Stimulated activated naive B cell treated with anti-CD40 and anti-IgM and Interleukin-4, amounts not matched to agents 10 μg/mL and 1 μg/mL and 100 μg/mL, for 72 hours (primary cell): ENCODE measurements at regions not wholly inside any gene's neighbourhood (a gene's known extent, or its start where the extent isn't known, plus 50 kb on each side); places are given as distances from the start of the nearest gene placed in this dataset.
"Not testable (repeated sequence)": the region's sequence is repeated elsewhere in the genome, so short reads cannot be mapped to it uniquely, and the experiment has no call there.

Source experiments
- ATAC-seq, 2 donors: fragments of 150-1000 bp; cut with Tn5 transposase; replicated peaks; 2 replicates each; pipeline ENCODE4 v1.10.0; 2021; ENCODE audit warnings: moderate library complexity in 1 of 2
- DNase-seq: peaks from one replicate; pipeline ENCODE4 v3.0.0; 2021
- H3K27ac Mint-ChIP-seq: one replicate; pipeline ENCODE4 v1.8.0; 2022; ENCODE audit warnings: mild to moderate bottlenecking, mixed read lengths
- H3K27me3 Mint-ChIP-seq, 2 donors: one replicate each; pipeline ENCODE4 v1.8.0; 2022; ENCODE audit warnings: mixed read lengths in 2 of 2
- H3K36me3 Mint-ChIP-seq, 2 donors: one replicate each; pipeline ENCODE4 v1.8.0; 2022; ENCODE audit warnings: mixed read lengths in 2 of 2, mild to moderate bottlenecking in 1 of 2
- H3K4me1 Mint-ChIP-seq, 2 donors: one replicate each; pipeline ENCODE4 v1.8.0; 2022; ENCODE audit warnings: mixed read lengths in 2 of 2, mild to moderate bottlenecking in 1 of 2
- H3K4me3 Mint-ChIP-seq, 2 donors: one replicate each; pipeline ENCODE4 v1.8.0; 2022; ENCODE audit warnings: mild to moderate bottlenecking in 2 of 2, mixed read lengths in 2 of 2, moderate library complexity in 1 of 2
- H3K9me3 Mint-ChIP-seq, 2 donors: one replicate each; pipeline ENCODE4 v1.8.0; 2022; ENCODE audit warnings: mixed read lengths in 2 of 2, mild to moderate bottlenecking in 1 of 2

DNA sequence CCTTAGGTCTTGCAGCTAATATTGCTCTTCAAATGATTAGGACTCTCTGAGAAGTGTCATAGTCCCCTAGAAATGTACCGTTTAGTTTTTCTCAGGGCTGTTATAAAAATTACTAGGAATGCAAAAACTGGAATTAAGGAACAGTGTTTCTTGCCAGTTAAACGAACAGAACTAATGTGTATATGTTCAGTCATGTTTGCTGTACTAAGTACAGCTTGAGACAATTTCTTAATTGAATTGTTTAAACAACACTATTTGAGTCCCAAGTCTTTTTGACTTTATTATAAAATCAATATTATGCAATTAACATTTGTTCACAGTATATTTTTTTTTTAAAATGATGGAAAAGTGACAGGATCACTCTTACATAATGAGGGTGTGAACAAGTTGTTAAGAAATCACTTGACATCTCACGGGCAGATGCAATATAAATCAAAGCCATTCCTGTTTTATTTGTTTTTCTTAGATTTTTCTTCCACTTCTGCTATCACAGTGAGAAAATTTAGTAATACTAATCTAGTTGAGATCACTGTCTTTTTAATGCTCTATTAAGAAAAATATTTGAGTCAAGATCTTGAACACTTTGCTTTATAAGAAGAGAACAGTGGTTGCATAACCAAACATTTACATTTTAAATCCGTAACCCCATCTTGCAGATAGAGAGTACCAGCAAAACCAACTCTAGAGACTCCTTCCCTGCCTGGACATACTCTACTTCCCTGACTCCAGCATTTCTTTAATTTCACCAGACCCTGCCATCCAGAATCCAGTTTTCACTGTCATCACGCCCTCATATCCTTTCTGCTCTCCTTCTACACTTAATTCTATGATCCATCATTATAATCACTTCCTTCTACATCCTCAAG, 140.7 kb upstream of the KITLG start:
- Mint-ChIP-seq H3K4me3 (no peak overlapping the region), H3K36me3 (no peaks in the 10 kb centered on the region), H3K9me3 (peaks cover 0 to 2% of the 10 kb centered on the region in 2 donors), H3K4me1 (no peaks in the 10 kb centered on the region), H3K27me3 (no peaks in the 10 kb centered on the region), H3K27ac (no peak overlapping the region)
- DNase-seq, result no peak
- no peak for ATAC-seq

GRCh38 chr12:88720231-88720630, 140.0 kb upstream of the KITLG start:
- Mint-ChIP-seq H3K36me3 (no peaks in the 10 kb centered on the region), H3K4me1 (no peaks in the 10 kb centered on the region), H3K27ac (no peak overlapping the region), H3K9me3 (peaks cover 0 to 2% of the 10 kb centered on the region in 2 donors), H3K4me3 (no peak overlapping the region), H3K27me3 (no peaks in the 10 kb centered on the region)
- DNase-seq, result no peak
- ATAC-seq, result no peak

DNA sequence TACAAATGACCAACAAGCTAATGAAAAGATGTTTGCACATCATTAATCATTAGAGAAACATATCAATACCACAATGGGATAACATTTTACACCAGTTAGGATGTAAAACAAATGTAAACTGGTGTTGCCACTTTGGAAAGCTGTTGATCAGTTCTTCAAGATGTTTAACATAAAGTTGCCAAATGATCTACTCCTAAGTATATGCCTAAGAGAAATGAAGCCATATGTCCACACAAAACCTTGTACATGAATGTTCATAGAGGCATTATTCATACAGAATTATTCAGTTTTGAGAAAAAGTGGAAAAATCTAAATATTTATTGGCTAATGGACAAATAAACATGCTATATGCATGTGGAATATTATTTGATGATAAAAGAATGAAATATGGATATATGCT, 136.9 kb upstream of the KITLG start:
- ATAC-seq, result no peak

DNA sequence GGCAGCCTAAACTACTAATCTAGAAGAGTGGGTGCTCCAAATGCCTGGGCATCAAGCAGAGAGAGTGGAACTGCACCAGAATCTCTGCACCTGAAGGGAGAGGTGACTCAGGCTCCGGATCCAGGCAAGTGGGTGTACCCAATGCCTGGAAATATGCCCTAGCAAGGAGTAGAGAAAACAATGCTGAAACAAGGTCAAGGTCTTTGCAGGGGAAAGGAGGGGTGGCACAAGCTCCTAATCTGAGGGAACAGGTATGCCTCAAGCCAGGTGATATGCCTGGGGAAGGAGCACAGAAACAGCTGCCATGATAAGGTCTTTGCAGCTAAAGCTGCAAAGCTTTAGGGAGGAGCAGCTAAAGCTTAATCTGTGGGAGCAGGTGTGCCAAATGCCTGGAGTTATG, 136.0 kb upstream of the KITLG start:
- Mint-ChIP-seq H3K9me3 (no peaks in the 10 kb centered on the region), H3K4me1 (no peaks in the 10 kb centered on the region), H3K4me3 (no peak overlapping the region), H3K27ac (no peak overlapping the region), H3K27me3 (no peaks in the 10 kb centered on the region), H3K36me3 (no peaks in the 10 kb centered on the region)
- ATAC-seq (no peak), DNase-seq (no peak)

More for the DNA sequence above, 136.9 kb upstream of the KITLG start:
- DNase-seq, result no peak
- Mint-ChIP-seq H3K4me1 (no peaks in the 10 kb centered on the region), H3K27me3 (no peaks in the 10 kb centered on the region), H3K36me3 (no peaks in the 10 kb centered on the region), H3K4me3 (no peak overlapping the region), H3K27ac (no peak overlapping the region), H3K9me3 (no peaks in the 10 kb centered on the region)

DNA sequence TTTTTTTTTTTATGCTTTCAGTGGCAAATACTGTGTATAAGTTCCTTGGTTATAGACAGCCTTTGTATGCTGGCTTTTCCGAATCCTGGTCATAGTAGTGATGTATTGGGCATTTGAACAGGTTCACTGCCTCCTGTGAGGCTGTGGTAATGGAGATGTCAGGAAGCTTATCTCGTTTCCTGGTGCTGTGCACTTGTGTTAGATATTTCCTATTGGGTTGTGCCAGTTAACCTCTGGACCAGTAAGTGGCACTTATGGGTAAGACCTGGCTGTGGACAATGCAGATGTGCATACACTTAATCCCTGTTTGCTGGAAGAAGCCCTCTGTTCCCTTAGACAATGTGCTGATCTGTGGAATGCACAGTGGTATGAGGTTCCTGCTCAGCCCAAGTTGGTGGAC, 135.4 kb upstream of the KITLG start:
- ATAC-seq (no peak), DNase-seq (no peak)
- Mint-ChIP-seq H3K27me3 (no peaks in the 10 kb centered on the region), H3K9me3 (no peaks in the 10 kb centered on the region), H3K27ac (no peak overlapping the region), H3K4me1 (no peaks in the 10 kb centered on the region), H3K36me3 (no peaks in the 10 kb centered on the region), H3K4me3 (no peak overlapping the region)

DNA sequence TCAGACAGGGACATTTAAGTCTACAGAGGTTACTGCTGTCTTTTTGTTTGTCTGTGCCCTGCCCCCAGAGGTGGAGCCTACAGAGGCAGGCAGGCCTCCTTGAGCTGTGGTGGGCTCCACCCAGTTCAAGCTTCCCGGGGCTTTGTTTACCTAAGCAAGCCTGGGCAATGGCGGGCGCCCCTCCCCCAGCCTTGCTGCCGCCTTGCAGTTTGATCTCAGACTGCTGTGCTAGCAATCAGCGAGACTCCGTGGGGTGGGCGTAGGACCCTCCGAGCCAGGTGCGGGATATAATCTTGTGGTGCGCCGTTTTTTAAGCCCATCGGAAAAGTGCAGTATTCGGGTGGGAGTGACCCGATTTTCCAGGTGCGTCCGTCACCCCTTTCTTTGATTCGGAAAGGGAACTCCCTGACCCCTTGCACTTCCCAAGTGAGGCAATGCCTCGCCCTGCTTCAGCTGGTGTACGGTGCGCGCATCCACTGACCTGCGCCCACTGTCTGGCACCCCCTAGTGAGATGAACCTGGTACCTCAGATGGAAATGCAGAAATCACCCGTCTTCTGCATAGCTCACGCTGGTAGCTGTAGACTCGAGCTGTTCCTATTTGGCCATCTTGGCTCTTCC, 134.1 kb upstream of the KITLG start:
- not testable (repeated sequence) for H3K4me1 Mint-ChIP-seq, H3K4me3 Mint-ChIP-seq, H3K27me3 Mint-ChIP-seq, H3K27ac Mint-ChIP-seq, H3K36me3 Mint-ChIP-seq, DNase-seq, ATAC-seq, H3K9me3 Mint-ChIP-seq

GRCh38 chr12:88707800-88708199, 127.5 kb upstream of the KITLG start:
- H3K36me3 Mint-ChIP-seq, result no peaks in the 10 kb centered on the region
- no peak for DNase-seq
- no peak overlapping the region for H3K4me3 Mint-ChIP-seq
- no peaks in the 10 kb centered on the region for H3K27me3 Mint-ChIP-seq
- no peak for ATAC-seq
- peaks cover 0 to 17% of the 10 kb centered on the region in 2 donors for H3K9me3 Mint-ChIP-seq
- H3K27ac Mint-ChIP-seq, result no peak overlapping the region
- no peaks in the 10 kb centered on the region for H3K4me1 Mint-ChIP-seq

GRCh38 chr12:88706286-88706685, 126.0 kb upstream of the KITLG start:
- no peak for ATAC-seq
- Mint-ChIP-seq H3K4me1 (no peaks in the 10 kb centered on the region), H3K27ac (no peak overlapping the region), H3K36me3 (no peaks in the 10 kb centered on the region), H3K4me3 (no peak overlapping the region), H3K27me3 (no peaks in the 10 kb centered on the region), H3K9me3 (peaks cover 0 to 17% of the 10 kb centered on the region in 2 donors)
- no peak for DNase-seq

GRCh38 chr12:88703790-88704189, 123.5 kb upstream of the KITLG start:
- Mint-ChIP-seq H3K27me3 (no peaks in the 10 kb centered on the region), H3K9me3 (peaks cover 0 to 17% of the 10 kb centered on the region in 2 donors), H3K36me3 (no peaks in the 10 kb centered on the region), H3K4me1 (no peaks in the 10 kb centered on the region), H3K27ac (no peak overlapping the region), H3K4me3 (no peak overlapping the region)
- no peak for ATAC-seq
- no peak for DNase-seq

- Mint-ChIP-seq H3K27me3 (no peaks in the 10 kb centered on the region), H3K9me3 (peaks cover 4 to 10% of the 10 kb centered on the region in 2 donors), H3K4me1 (no peaks in the 10 kb centered on the region), H3K36me3 (no peaks in the 10 kb centered on the region), H3K27ac (no peak overlapping the region), H3K4me3 (no peak overlapping the region)
- ATAC-seq (no peak), DNase-seq (no peak)
Observed at GRCh38 chr12:88698471-88698870, 118.2 kb upstream of the KITLG start.

DNA sequence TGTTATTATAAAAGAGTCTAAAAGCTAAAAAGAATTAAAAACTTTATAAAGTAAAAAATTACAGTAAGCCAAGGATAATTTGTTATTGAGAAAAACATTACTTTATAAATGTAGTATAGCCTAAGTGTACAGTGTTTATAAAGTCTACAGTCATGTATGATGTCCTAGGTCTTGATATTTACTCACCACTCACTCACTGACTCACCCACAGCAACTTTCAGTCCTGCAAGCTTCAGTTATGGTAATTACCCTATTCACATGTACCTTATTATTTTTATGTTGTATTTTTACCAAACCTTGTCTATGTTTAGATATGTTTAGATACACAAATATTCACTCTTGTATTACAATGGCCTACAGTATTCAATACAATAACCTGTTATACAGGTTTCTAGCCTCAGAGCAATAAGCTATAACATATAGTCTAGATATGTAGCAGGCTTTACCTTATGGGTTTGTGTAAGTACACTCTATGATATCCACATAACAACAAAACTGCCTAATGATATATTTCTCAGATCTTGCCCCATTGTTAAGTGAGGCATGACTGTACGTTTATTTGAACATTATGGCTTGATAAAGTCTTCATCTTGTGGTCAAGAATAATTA, 113.7 kb upstream of the KITLG start:
- no peaks in the 10 kb centered on the region for H3K36me3 Mint-ChIP-seq
- no peak for ATAC-seq
- H3K4me1 Mint-ChIP-seq, result no peaks in the 10 kb centered on the region
- no peaks in the 10 kb centered on the region for H3K27me3 Mint-ChIP-seq
- H3K9me3 Mint-ChIP-seq, result peaks cover 4 to 10% of the 10 kb centered on the region in 2 donors
- H3K27ac Mint-ChIP-seq, result no peak overlapping the region
- no peak for DNase-seq
- H3K4me3 Mint-ChIP-seq, result no peak overlapping the region

DNA sequence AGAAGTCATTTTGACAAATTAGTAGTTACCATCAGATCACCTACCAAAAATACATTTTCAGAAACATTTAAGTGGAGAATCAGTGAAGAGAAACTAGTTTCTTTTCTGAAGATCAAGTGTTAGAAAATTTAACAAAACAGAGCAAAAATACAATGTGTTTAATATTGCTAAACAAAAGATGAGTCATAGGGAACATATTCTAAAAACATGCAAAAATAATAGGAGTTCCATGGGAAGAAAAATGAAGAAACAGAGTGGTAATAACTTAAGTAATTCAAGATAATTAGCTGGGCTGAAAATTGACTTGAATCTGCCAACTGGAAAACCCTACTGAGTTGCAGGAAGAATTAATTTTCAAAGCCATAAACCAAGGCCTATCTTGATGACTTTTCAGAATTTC, 111.5 kb upstream of the KITLG start:
- H3K27me3 Mint-ChIP-seq, result no peaks in the 10 kb centered on the region
- no peak overlapping the region for H3K27ac Mint-ChIP-seq
- DNase-seq, result no peak
- H3K36me3 Mint-ChIP-seq, result no peaks in the 10 kb centered on the region
- no peaks in the 10 kb centered on the region for H3K4me1 Mint-ChIP-seq
- H3K9me3 Mint-ChIP-seq, result peaks cover 4 to 10% of the 10 kb centered on the region in 2 donors
- ATAC-seq, result no peak
- no peak overlapping the region for H3K4me3 Mint-ChIP-seq

GRCh38 chr12:88684610-88685009, 104.3 kb upstream of the KITLG start:
- Mint-ChIP-seq H3K36me3 (no peaks in the 10 kb centered on the region), H3K9me3 (no peaks in the 10 kb centered on the region), H3K4me3 (no peak overlapping the region), H3K27me3 (no peaks in the 10 kb centered on the region), H3K4me1 (no peaks in the 10 kb centered on the region), H3K27ac (no peak overlapping the region)
- ATAC-seq, result no peak
- DNase-seq, result no peak

DNA sequence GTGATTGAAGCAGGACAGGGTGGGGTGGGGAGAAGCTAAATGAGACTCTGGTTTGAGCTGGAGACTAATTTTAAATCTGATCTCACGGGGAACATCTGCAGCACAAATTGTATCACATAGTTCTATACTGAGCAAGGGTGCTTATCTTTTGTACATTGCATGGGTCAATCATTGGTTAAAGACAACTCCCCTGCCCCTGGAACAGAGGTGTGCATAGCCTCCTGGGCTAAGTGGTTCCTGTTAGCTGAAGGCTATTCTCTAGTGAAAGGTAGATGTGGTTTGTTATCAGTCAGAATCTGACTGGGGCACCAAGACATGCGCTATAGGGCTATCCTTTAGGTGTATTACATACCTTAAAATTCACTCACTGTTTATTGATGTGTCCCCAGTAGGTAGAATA, 103.9 kb upstream of the KITLG start:
- H3K27ac Mint-ChIP-seq, result no peak overlapping the region
- H3K9me3 Mint-ChIP-seq, result no peaks in the 10 kb centered on the region
- DNase-seq (no peak), ATAC-seq (no peak)
- no peaks in the 10 kb centered on the region for H3K36me3 Mint-ChIP-seq
- H3K27me3 Mint-ChIP-seq, result no peaks in the 10 kb centered on the region
- H3K4me1 Mint-ChIP-seq, result no peaks in the 10 kb centered on the region
- no peak overlapping the region for H3K4me3 Mint-ChIP-seq

- H3K27me3 Mint-ChIP-seq, result no peaks in the 10 kb centered on the region
- H3K36me3 Mint-ChIP-seq, result no peaks in the 10 kb centered on the region
- ATAC-seq (no peak), DNase-seq (no peak)
- no peak overlapping the region for H3K27ac Mint-ChIP-seq
- H3K4me3 Mint-ChIP-seq, result no peak overlapping the region
- H3K4me1 Mint-ChIP-seq, result no peaks in the 10 kb centered on the region
- no peaks in the 10 kb centered on the region for H3K9me3 Mint-ChIP-seq
Observed at GRCh38 chr12:88683628-88684027, 103.4 kb upstream of the KITLG start.
